ENCODE measurements at regions not wholly inside any gene's neighbourhood (a gene's known extent, or its start where the extent isn't known, plus 50 kb on each side); places are given as distances from the start of the nearest gene placed in this dataset.
"Not testable (repeated sequence)": the region's sequence is repeated elsewhere in the genome, so short reads cannot be mapped to it uniquely, and the experiment has no call there.

DNA sequence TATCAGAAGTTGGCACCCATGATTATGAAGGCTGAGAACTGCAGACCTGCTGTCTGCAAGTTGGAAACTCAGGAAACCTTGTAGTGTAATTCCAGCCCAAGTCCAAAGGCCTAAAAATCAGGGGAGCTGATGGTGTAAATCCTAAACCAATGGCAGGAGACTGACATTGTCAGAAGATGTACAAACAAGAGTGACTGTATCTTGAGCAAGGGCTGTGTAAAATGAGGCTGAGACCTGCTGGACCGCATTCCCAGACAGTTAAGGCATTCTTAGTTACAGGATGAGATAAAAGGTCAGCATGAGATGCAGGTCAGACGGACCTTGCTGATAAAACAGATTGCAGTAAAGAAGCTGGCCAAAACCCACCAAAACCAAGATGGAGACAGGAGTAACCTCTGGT is 147.7 kb downstream of the COG6 start:
- DNase-seq = no peak

DNA sequence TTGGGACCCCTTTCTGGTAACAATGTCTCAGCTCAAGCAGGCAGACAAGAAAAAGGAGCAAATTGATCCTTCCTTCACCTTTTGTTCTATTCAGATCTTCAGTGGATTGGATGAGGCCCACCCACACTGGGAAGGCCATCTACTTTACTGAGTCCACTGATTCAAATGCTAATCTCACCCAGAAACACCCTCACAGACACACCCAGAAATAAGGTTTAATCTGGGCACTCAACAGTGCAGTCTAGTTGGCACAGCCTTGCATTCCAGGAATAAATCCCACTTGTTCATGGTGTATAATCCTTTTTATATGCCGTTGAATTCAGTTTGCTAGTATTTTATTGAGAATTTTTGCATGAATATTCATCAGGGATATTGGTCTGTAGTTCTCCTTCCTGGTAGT is 148.4 kb downstream of the COG6 start:
- no peak for DNase-seq

DNA sequence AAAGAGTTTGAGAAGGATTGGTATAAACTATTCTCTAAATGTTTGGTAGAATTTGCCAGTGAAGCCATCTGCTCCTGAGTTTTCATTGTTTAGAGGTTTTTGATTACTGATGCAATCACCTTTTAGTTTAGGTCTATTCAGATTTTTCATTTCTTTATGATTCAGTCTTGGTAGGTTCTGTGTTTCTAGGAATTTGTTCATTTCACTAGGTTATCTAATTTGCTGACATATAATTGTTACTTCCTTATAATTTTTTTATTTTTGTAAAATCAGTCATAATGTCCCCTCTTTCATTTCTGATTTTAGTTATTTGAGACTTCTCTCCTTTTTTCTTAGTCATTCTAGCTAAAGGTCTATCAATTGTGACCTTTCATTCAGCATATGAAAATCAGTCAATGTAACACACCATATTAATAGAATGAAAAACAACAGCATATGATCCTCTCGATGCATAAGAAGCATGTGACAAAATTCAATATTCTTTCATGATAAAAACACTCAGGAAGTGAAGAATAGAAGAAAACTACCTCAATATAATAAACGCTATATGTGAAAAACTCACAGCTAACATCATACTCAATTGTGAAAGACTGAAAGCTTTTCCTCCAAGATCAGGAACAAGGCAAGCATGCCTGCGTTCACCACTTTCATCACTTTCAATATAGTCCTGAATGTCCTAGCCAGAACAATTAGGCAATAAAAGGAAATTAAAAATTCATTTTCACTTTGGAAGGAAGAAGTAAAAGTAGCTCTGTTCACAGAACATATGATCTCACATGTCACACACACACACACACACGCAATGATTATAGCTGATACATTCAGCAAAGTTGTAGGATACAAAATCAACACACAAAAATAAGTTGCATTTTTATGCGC is 149.1 kb downstream of the COG6 start:
- no peak for DNase-seq

DNA sequence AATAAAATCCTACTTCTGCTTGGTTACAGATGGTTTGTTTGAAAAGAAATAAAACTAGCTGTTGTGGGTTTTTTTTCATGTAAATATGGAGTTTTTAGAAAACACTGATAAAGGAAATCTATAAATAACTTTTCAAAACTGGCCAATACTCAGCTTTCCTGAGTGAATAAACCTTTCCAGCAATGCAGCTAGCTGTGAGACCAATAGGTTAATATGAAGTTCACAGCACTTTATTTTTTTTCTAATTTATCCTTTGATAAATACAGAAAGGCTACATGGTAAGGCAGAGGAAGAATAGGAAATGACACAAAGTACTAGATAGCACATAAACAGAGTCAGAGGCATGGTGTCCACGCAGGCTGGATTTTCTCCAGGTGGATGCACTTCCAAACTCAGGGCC is 154.0 kb downstream of the COG6 start:
- DNase-seq = no peak

DNA sequence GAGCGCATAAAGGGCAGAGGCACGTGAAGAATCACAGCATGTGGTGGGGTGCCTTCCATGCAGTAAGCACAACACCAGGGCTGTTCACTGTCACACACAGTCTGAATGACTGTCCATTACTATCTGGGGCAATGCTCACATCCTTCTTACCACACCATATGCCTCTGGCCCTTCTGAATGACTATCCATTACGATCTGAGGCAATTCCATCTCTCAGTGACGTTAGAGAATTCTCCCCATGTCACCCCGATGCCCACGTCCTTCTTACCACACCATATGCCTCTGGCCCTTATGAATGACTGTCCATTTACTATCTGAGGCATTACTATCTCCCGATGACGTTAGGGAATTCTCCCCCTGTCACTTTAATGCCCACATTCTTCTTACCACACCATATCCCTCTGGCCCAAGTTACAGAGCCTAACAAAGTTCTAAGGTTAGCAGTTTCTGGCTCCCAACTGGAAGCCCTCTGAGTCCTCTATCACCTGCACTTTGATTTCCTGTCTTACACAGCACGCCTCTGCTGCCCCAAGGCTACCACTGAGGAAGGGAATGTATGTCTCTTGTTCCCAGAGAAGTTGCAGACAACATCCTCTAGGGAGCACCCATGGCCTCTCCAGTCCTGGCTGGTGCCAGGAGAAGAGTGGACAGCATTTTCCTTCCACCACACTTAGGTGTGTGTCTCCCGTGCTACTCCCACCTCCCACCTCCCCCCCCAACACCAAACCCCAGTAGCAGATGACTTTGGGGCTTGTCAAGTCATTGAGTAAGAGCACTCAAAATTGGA is 154.8 kb downstream of the COG6 start:
- DNase-seq = no peak

DNA sequence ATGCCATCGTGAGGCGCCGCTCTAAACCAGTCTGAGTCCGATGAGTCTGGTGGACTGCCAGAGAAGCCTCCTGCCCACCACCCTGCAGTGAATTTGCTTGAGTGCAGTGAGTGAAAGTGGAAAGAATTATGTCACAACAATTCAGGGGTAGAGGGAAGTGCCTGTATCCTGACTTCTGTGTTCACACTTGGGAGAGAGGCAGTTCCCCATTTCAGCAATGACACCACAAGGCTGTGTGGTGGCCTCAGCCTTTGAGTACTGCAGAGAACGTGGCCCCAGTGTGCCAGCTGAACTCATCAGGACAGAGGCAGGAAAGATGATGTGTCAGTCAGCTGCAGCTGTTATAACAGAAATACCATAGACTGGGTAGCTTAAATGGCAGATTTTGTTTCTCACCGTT is 155.6 kb downstream of the COG6 start:
- no peak for DNase-seq

DNA sequence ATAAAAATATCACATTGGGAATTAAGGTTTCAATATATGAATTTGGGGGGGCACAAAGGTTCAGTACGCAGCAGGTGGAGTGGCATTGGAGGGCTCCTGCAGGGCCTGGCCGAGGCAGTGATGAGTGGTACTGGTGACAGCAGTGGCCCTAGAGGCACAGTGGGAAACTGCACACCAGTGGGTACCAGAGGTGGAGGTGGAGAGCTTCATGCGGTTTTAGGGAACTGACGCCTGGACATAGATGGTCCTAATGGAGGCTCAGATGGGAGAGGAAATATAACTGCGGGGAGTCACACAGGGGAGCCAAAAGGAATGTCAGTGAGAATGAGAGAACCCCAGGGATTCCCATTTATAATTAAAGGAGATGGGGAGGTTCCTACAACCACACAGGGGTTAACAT is 156.2 kb downstream of the COG6 start:
- DNase-seq = no peak

DNA sequence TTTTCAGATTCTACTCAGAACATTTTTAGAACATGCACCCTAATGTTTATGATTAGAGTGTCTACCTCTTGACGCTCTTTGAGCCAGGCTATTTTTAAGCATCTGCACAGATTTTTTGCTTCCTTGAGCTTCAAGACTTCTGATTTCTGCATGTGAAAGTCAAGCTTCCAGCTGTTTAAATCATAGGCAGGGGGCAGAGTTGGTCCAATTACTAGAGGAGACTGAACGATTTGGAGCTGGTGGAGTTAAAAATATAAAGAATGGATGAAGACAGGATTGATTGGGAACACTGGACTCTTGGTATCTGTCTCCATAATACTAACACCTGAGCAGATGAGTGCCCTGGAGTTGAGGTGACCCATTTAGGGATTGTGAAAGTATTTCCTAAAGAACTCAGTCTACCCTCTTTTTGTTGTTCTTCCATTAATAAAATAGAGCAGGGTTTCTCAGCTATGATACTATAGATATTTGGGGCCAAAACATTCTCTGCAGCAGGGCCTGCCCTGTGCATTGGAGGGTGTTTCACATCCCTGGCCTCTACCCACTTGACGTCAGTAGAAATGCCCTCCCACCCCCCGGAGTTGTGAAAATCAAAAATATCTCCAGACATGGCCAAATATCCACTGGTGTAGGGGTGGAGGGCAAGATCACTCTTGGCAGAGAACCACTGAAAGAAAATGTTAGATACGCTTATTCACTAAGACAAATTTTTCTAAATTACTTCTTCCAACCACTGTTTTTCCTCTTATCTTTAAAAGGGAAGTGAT is 160.1 kb downstream of the COG6 start:
- no peak for DNase-seq

DNA sequence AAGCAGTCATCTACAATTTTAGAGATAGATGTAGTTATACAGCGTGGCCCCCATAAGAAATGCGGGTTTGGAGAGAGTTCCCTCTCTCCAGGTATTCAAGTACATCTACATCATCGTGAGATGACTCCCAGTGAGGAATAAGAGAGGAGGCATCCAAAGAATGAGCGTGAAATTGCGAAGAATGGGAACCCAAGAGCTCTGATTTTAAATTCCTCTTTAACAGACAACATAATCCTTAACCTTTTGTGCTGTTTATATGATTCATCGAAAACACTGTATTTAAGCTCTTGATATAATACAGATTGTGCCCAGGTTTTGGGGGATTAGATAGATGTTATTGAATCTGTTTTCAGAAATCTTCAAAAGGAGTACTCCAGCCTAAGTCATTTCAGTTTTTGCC is 161.5 kb downstream of the COG6 start:
- no peak for DNase-seq

DNA sequence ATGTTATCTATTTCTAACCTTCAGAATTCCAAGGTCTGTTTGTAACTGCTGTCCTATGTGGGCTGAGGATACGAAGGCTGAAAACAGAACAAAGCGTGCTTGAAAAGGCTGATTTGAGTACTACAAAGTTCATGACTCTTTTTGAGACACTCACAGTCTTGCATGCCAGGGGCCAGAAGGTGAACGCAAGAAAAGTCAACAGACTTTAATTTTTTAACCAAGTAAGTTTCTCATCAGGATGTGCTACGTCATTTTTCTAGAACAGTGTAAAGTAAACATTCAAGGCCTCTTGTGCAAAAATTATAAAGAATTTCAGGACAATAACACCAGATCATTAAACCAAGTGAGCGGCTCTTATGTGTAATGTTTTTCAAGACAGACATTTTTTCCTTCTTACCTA is 163.5 kb downstream of the COG6 start:
- DNase-seq = no peak

DNA sequence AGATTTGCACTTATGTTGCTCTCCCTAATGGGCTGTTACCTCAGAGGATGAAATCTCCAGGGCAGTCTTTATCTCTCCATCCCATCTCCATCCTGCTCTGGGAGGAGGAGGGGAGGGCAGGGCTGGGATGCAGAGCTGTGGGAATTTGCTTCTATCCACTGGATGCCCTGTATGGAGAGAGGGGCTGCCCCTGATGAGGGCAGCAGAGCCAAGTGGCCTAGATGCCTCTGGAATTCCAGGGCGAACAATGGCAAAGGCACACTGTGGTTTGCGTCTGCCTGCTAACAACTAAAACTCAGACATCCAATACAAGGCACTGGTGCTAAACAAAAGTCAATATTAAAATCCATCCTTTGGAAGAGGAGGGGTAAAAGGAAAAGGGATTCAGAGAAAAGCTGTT is 165.1 kb downstream of the COG6 start:
- DNase-seq = no peak

DNA sequence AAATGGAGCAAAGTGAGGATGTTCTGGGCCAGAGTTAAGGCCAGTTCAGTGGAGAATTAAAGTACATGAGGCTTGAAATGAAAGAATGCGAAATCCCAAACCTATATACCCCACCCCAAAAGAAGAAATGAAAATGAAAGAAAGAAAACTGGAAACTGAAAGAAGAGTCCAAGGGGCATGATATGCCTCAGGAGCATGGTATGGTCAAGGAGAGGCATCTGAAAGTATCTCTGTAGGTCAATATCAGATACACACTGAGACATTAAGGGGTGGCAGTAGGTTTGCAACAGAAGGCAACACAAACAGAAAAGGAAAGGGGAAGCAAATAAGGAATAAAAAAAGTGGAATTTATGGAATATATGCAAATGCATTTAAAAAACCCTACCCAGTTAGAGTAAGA is 166.5 kb downstream of the COG6 start:
- no peak for DNase-seq

DNA sequence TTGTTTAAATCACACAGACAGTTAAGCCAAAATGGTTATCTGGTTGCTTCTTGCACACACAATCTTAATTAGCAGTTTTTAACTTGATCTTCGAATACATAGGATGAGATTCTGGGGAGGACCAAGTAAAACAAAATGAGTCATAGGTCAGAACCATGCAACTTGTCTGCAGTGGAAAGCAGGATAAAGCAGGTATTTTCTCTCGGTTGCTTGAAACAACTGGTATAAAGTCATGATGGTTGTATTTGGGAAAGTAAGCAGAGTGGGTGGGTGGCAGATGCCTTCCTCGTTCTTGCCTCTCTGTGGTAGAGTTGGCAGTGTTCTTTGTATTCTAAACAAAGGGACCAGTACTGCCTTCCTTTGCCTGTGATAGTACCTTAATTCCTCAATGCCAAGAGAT is 167.0 kb downstream of the COG6 start:
- DNase-seq = no peak

DNA sequence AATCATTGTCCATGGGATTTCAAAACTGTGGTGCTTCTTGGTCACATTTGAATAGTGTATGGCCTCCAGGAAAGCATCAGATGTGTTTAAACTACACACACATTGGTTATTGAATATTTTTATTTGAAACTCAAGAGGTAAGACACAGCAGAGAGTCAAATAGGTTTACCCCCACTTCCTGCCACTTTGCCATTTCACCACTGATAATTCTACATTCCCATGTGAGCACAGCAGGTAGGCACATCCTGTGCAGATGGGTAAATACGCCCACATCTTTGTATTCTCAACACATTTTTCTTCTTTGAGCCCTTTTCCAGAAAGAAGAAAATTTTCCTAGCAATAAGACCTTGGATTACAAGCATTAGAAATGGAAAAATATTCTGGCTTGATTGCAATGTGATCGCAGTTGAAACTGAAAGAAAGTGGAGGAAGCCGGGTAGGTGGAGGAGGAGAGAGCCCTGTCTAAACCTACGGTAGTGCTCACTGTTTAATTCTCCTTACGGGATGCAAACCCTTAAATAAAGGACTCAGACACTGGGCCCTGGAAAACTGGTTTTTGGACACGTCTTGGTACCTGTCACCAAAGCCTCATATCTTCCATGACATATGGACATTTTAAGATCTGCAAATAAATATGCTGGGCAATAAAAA is 167.7 kb downstream of the COG6 start:
- no peak for DNase-seq

DNA sequence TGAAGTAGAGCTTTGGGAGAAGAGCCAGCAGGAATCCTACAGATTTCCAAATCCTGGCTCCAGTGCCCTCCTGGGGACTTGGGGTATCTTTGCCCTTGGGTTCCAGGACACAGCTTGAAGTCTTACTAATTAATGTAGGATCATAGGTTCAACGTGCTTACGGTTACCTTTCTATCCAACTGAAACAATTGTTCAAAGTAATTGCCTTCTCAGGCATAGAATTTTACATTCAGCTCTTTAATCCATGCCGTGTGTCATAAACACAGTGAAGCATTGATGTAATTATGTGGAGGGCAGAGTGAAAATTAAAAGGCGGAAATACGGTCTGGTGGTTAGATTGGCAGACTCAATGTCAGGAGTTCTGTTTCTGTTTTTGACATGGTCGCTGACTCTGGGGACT is 170.4 kb downstream of the COG6 start:
- no peak for DNase-seq

DNA sequence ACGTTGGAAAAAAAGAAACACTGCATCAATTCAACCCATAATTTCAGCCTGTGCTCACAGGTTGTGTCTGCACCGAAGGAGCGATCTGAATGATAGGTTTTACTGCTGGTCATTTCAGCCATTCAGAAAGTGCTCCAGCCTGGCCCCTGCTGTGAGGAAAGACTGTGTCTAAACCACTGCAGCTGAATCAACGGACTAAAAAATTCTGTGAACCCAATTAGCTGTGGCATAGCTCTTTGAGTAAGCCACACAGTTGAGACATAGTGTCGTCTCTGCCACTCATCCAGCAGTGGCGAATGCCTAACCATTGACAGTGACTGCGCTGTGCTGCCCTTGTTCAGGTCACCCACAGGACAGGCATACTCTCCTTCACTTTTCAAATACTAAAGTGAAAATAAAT is 179.8 kb downstream of the COG6 start:
- DNase-seq = no peak

DNA sequence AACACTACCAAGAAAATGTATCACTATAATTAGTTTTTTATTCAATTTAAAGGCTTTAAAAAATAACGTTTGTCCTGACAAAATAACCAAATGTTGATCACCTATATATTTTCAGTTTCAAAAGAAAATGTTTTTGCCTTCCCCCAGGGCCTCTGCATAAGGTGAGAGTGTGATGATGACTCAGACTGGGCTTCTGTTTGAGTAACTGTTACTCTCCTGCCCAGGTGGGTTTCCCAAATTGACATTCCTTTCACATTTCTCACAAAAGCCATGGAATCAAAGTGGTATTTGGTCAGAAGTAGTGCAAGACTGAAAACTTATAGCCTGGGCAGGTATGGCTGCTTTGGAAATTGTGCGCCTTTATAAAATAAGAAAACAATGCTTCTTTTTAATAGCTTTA is 180.6 kb downstream of the COG6 start:
- no peak for DNase-seq

DNA sequence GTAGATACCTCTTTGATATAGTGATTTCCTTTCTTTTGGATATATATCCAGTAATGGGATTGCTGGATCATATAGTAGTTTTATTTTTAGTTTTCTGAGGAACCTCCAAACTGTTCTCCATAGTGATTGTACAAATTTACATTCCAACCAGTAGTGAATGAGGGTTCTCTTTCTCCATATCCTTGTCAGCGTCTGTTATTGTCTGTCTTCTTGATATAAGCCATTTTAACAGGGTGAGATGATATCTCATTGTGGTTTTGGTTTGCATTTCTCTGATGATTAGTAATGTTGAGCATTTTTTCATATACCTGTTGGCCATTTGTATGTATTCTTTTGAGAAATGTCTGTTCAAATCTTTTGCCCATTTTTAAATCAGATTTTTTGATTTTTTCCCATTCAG is 182.4 kb downstream of the COG6 start:
- not testable (repeated sequence) for DNase-seq

DNA sequence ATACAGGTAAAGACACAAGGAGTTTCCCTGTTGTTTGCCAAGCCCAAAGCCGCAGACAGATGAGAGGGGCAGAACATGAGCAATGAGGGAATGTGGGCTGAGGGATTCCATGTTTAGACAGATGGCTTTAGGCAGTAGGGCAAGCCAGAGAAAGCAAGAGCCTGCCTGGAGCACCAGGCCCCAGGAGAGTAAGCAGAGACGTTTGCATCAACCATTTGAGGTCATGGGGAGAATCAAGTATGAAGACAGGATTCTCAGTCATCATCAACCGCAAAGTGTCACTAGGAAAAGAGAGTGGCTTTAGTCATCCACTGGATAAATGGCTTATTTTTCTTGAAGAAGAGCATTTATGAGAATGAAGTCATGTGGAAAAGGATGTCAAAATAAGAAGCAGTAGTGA is 184.7 kb downstream of the COG6 start:
- DNase-seq = no peak

DNA sequence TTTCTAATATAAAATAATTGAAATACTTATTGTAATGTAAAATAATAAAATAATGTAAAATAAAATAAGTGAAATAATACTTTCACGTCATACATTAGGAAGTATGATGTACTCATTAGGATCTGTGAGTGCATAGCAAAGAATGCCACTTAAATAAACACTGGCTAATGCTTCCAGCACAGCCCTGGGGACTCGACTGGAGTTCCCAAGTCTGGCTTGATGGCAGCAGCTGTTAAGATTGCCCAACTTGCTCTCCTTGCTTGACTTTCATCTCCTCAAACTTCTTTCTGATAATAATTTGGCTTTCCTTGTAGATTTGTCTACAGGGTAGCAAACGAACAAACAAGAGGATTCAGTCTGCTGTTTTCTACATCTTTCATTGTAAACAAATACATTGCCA is 191.9 kb downstream of the COG6 start:
- DNase-seq = no peak

DNA sequence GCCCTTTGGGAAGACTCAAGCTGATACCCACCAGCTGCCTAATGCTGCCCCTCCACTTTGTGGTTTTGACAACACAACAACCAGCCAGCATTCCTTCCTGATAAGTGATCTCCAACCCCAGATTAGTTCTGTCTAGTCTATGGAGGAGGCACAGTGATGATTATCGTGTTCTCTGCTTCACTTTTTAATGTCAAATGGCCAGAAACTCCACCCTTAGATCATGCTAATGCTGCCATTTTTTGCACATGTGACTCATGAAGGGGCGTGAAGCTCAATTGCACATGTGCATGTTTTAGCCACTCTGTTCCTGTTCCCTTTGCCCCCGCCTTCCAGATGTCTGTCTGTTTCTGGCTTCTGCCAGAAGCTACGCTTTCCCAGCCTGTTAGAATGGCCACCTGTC is 199.8 kb downstream of the COG6 start:
- DNase-seq = no peak

DNA sequence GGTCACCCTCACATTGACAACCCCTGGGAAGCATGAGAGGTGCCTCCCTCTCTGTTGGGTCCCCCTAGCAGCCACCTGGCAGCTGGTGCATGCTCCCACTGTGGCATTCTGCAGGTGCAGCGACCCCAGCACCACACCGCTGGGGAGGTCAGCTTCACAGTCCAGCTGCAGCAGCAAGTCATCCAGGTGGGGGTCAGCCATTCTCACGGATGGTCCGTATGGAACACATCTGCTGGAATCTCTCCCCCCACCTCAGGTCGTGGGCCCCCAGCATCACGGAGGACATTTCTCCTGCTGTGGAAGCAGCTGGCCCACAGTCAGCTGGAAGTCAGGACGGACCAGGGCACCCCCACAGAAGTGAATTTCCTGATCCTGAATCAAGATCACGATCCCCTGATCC is 201.3 kb downstream of the COG6 start:
- no peak for DNase-seq

DNA sequence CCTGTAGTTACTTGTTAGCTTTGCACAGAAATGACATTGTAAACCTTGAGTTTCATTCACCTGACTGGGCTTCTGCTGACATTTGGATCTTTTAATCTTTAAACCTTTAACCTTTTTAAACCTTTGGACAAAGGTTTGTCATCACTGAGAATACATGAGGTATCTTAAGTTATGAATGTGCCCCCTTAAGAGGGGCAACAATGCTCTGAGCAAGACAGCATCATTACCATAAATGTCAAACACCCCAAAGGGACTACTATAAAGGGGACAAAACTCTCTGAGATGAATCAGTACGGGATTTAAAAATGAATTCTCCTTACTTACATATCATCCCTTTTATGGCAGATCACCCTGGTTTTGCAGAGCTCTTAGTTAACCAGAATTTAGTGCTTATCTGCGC is 203.3 kb downstream of the COG6 start:
- no peak for DNase-seq

All from CD4-positive, alpha-beta T cell treated with Interleukin-4 for 4 hours (primary cell).